OCI-LY3 (cell line): ENCODE measurements at regions not wholly inside any gene's neighbourhood (a gene's known extent, or its start where the extent isn't known, plus 50 kb on each side); places are given as distances from the start of the nearest gene placed in this dataset.

ENCODE experiments used
- EZH2phosphoT487 ChIP-seq: fragments of 200-600 bp; shearing (Covaris generic); IDR thresholded peaks from 2 replicates; pipeline ENCODE4 v1.6.1; 2018; ENCODE audit warnings: antibody characterized with exemption, mixed run types, low read depth
- TF ChIP-seq, protein P1 (sequence below): fragments of 200-600, 300-600 bp; sonication (generic); IDR thresholded peaks from 2 replicates; pipeline ENCODE4 v1.5.1; 2014; ENCODE audit warnings: antibody characterized with exemption, low read length, low read depth

DNA sequence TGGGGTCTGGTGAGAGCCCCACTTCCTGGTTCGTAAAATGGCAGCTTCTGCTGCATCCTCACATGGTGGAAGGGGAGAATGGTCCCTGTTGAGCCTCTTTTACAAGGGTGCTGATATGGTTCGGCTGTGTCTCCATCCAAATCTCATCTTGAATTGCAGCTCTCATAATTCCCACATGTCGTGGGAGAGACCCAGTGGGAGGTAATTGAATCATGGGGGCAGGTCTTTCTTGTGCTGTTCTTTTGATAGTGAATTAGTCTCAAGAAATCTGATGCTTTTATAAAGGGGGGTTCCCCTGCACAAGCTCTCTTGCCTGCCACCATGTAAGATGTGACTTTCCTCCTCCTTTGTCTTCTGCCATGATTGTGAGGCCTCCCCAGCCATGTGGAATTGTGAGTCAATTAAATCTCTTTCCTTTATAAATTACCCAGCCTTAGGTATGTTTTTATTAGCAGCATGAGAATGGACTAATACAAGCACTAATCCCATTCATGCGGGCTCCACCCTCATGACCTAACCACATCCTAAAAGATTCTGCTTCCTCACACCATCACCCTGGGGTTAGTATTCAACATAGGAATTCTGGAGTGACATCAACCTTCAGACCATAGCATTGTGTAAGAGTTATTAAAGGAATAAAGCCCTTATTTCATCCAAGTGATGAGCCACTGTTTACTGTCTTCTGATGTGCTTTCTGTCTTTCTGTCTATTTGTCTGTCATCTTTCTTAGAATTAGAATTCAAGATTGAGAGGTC, 159.0 kb upstream of the IRS2 start:
- TF ChIP-seq, protein P1, sequence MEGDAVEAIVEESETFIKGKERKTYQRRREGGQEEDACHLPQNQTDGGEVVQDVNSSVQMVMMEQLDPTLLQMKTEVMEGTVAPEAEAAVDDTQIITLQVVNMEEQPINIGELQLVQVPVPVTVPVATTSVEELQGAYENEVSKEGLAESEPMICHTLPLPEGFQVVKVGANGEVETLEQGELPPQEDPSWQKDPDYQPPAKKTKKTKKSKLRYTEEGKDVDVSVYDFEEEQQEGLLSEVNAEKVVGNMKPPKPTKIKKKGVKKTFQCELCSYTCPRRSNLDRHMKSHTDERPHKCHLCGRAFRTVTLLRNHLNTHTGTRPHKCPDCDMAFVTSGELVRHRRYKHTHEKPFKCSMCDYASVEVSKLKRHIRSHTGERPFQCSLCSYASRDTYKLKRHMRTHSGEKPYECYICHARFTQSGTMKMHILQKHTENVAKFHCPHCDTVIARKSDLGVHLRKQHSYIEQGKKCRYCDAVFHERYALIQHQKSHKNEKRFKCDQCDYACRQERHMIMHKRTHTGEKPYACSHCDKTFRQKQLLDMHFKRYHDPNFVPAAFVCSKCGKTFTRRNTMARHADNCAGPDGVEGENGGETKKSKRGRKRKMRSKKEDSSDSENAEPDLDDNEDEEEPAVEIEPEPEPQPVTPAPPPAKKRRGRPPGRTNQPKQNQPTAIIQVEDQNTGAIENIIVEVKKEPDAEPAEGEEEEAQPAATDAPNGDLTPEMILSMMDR: no peak
- no peak for TF ChIP-seq EZH2phosphoT487
